ENCODE measurements at regions not wholly inside any gene's neighbourhood (a gene's known extent, or its start where the extent isn't known, plus 50 kb on each side); places are given as distances from the start of the nearest gene placed in this dataset.

- TF ChIP-seq TAF1 (IDR thresholded peaks at IDR 0.05; ENCODE audit: low read depth, low read length), result no peak
- TF ChIP-seq EGR1 (IDR thresholded peaks at IDR 0.05; ENCODE audit: borderline replicate concordance, low read depth, low read length), result no peak
- TF ChIP-seq CTCF (IDR thresholded peaks at IDR 0.05; ENCODE audit: control extremely low read depth in 1 of 3, insufficient read depth in 1 of 3, low read depth in 1 of 3, low read length in 3 of 3), result no peak
- TF ChIP-seq SP1 (IDR thresholded peaks at IDR 0.05; ENCODE audit: low read depth, low read length), result no peak
- TF ChIP-seq POLR2A (IDR thresholded peaks at IDR 0.05; ENCODE audit: control extremely low read depth in 1 of 2, low read depth in 2 of 2, low read length in 2 of 2), result no peak
- TF ChIP-seq POLR2AphosphoS5 (IDR thresholded peaks at IDR 0.05; ENCODE audit: low read depth, low read length), result no peak
These were observed 535.6 kb upstream of the GHITM start for GRCh38 chr10:83603708-83604107.
